H9 (cell line): ENCODE measurements at regions not wholly inside any gene's neighbourhood (a gene's known extent, or its start where the extent isn't known, plus 50 kb on each side); places are given as distances from the start of the nearest gene placed in this dataset.

Experiments used
- DNase-seq: peaks from one replicate; pipeline ENCODE4 v3.0.0-alpha.2; 2017
- H2AFZ ChIP-seq: one replicate; pipeline ENCODE4 v1.6.1; 2013; ENCODE audit warnings: mild to moderate bottlenecking, low read length, control low read depth, moderate library complexity
- H2AK5ac ChIP-seq: 2 replicates; pipeline ENCODE4 v1.6.1; 2013; ENCODE audit warnings: low read length, control low read depth, mixed read lengths; ENCODE audit not compliant: insufficient read length
- H2BK120ac ChIP-seq: one replicate; pipeline ENCODE4 v1.6.1; 2013; ENCODE audit warnings: low read depth, mild to moderate bottlenecking, low read length, control low read depth, inconsistent platforms; ENCODE audit not compliant: poor library complexity, severe bottlenecking
- H2BK12ac ChIP-seq: 2 replicates; pipeline ENCODE4 v1.6.1; 2013; ENCODE audit warnings: low read length, control low read depth, mixed read lengths, low read depth; ENCODE audit not compliant: insufficient read length
- H2BK15ac ChIP-seq: 2 replicates; pipeline ENCODE4 v1.6.1; 2013; ENCODE audit warnings: low read depth, low read length, control low read depth
- H2BK20ac ChIP-seq: one replicate; pipeline ENCODE4 v1.6.1; 2013; ENCODE audit warnings: low read depth, mild to moderate bottlenecking, low read length, control low read depth, inconsistent platforms; ENCODE audit not compliant: poor library complexity, severe bottlenecking
- H2BK5ac ChIP-seq: 2 replicates; pipeline ENCODE4 v1.6.1; 2013; ENCODE audit warnings: low read length, control low read depth, mixed read lengths; ENCODE audit not compliant: insufficient read length
- H3K14ac ChIP-seq: 2 replicates; pipeline ENCODE4 v1.6.1; 2013; ENCODE audit warnings: low read length, control low read depth; ENCODE audit not compliant: insufficient read depth
- H3K18ac ChIP-seq: 2 replicates; pipeline ENCODE4 v1.6.1; 2013; ENCODE audit warnings: low read depth, mild to moderate bottlenecking, mixed read lengths, low read length, control low read depth; ENCODE audit not compliant: insufficient read length
- H3K23ac ChIP-seq: 2 replicates; pipeline ENCODE4 v1.6.1; 2013; ENCODE audit warnings: low read length, control low read depth, mixed read lengths, low read depth; ENCODE audit not compliant: insufficient read length
- H3K23me2 ChIP-seq: 2 replicates; pipeline ENCODE4 v1.6.1; 2013; ENCODE audit warnings: low read depth, mild to moderate bottlenecking, mixed read lengths, low read length, control low read depth; ENCODE audit not compliant: insufficient read length, poor library complexity, severe bottlenecking
- H3K27ac ChIP-seq: 2 replicates; pipeline ENCODE4 v1.5.1; 2013; ENCODE audit warnings: low read length, control low read depth, mixed read lengths, low read depth; ENCODE audit not compliant: insufficient read length
- H3K27me3 ChIP-seq: 2 replicates; pipeline ENCODE4 v1.6.1; 2013; ENCODE audit warnings: low read length, control low read depth, inconsistent platforms; ENCODE audit not compliant: insufficient read depth
- H3K4ac ChIP-seq: 2 replicates; pipeline ENCODE4 v1.6.1; 2013; ENCODE audit warnings: low read depth, mild to moderate bottlenecking, control low read depth, inconsistent platforms, low read length, moderate library complexity
- H3K4me1 ChIP-seq: 2 replicates; pipeline ENCODE4 v1.6.1; 2013; ENCODE audit warnings: low read length, control low read depth, inconsistent platforms; ENCODE audit not compliant: insufficient read depth
- H3K4me2 ChIP-seq: 2 replicates; pipeline ENCODE4 v1.6.1; 2013; ENCODE audit warnings: low read length, control low read depth, mixed read lengths; ENCODE audit not compliant: insufficient read length, insufficient read depth
- H3K56ac ChIP-seq: 2 replicates; pipeline ENCODE4 v1.6.1; 2013; ENCODE audit warnings: low read depth, mild to moderate bottlenecking, mixed read lengths, low read length, control low read depth; ENCODE audit not compliant: insufficient read length
- H3K79me1 ChIP-seq: 2 replicates; pipeline ENCODE4 v1.6.1; 2013; ENCODE audit warnings: low read depth, mild to moderate bottlenecking, moderate library complexity, low read length, control low read depth, inconsistent platforms; ENCODE audit not compliant: insufficient read depth, poor library complexity, severe bottlenecking
- H3K79me2 ChIP-seq: 2 replicates; pipeline ENCODE4 v1.6.1; 2013; ENCODE audit warnings: low read length, control low read depth, inconsistent platforms; ENCODE audit not compliant: insufficient read depth
- H3K9ac ChIP-seq: 2 replicates; pipeline ENCODE4 v1.6.1; 2013; ENCODE audit warnings: low read length, control low read depth, mixed read lengths; ENCODE audit not compliant: insufficient read length; ENCODE audit errors: extremely low read depth
- H3K9me3 ChIP-seq: one replicate; pipeline ENCODE4 v1.6.1; 2013; ENCODE audit warnings: low read depth, low read length, inconsistent platforms; ENCODE audit not compliant: control insufficient read depth
- H3T11ph ChIP-seq: one replicate; pipeline ENCODE4 v1.6.1; 2013; ENCODE audit warnings: mild to moderate bottlenecking, low read length, control low read depth, inconsistent platforms
- H4K20me1 ChIP-seq: one replicate; pipeline ENCODE4 v1.6.1; 2013; ENCODE audit not compliant: control insufficient read depth, insufficient read length, insufficient read depth
- H4K5ac ChIP-seq: 2 replicates; pipeline ENCODE4 v1.6.1; 2013; ENCODE audit warnings: low read depth, mild to moderate bottlenecking, mixed read lengths, low read length, control low read depth; ENCODE audit not compliant: insufficient read length
- H4K8ac ChIP-seq: replicated peaks from 2 replicates; pipeline ENCODE4 v1.6.1; 2013; ENCODE audit warnings: low read length, control low read depth, mixed read lengths, low read depth; ENCODE audit not compliant: insufficient read length
- H4K91ac ChIP-seq: 2 replicates; pipeline ENCODE4 v1.6.1; 2013; ENCODE audit warnings: low read depth, mild to moderate bottlenecking, moderate library complexity, mixed read lengths, low read length, control low read depth; ENCODE audit not compliant: insufficient read length
- H3K27ac Mint-ChIP-seq, 3 experiments: 2 replicates in 2 of 3; 3 replicates in 1 of 3; pipeline ENCODE4 v1.8.0; 2020 to 2021; ENCODE audit warnings: mixed read lengths in 3 of 3, mild to moderate bottlenecking in 1 of 3, moderate library complexity in 1 of 3
- H3K27me3 Mint-ChIP-seq: 2 replicates; pipeline ENCODE4 v1.8.0; 2021; ENCODE audit warnings: low read depth, mild to moderate bottlenecking, moderate library complexity, mixed read lengths
- H3K36me3 Mint-ChIP-seq, 3 experiments: 2 replicates in 2 of 3; 3 replicates in 1 of 3; pipeline ENCODE4 v1.8.0; 2020 to 2021; ENCODE audit warnings: low read depth in 3 of 3, mixed read lengths in 3 of 3; ENCODE audit not compliant: insufficient read depth in 1 of 3
- H3K4me1 Mint-ChIP-seq, 2 experiments: 2 replicates each; pipeline ENCODE4 v1.8.0; 2020; ENCODE audit warnings: mixed read lengths in 2 of 2
- H3K4me3 Mint-ChIP-seq, 2 experiments: 2 replicates in 1 of 2; 3 replicates in 1 of 2; pipeline ENCODE4 v1.8.0; 2020 to 2021; ENCODE audit warnings: mild to moderate bottlenecking in 2 of 2, mixed read lengths in 2 of 2, moderate library complexity in 1 of 2
- H3K9me3 Mint-ChIP-seq, 2 experiments: 2 replicates in 1 of 2; 3 replicates in 1 of 2; pipeline ENCODE4 v1.8.0; 2020; ENCODE audit warnings: mild to moderate bottlenecking in 2 of 2, mixed read lengths in 2 of 2, moderate library complexity in 1 of 2
- WGBS: extraction: QIAGEN DNeasy Blood & Tissue Kit; methylation state at CpG from one replicate; pipeline ENCODE4 v1.1.7; 2013; ENCODE audit warnings: missing lambda C conversion rate, low lambda C conversion rate, mixed read lengths; ENCODE audit not compliant: insufficient read length; ENCODE audit errors: extremely low coverage; 5-methylcytosine and 5-hydroxymethylcytosine counted together
- TF ChIP-seq, protein P1 (sequence below): fragments of 200-600 bp; sonication (generic); conservative IDR thresholded peaks from 3 replicates; pipeline ENCODE4 v1.8.0; 2021; ENCODE audit warnings: antibody characterized with exemption, mild to moderate bottlenecking

GRCh38 chr7:16264823-16265804 lies 156.2 kb downstream of the CRPPA start:
- no peaks in the 10 kb centered on the region for H3K9me3 ChIP-seq

More at GRCh38 chr7:16264823-16265804, 156.2 kb downstream of the CRPPA start:
- WGBS, result 100% methylated on average over 1 of the region's 7 CpGs
- Histone ChIP-seq H2BK12ac (no peak overlapping the region), H3K4ac (no peak overlapping the region), H3K27ac (no peak overlapping the region), H3K18ac (no peak overlapping the region), H3K79me1 (no peaks in the 10 kb centered on the region), H3K27me3 (no peaks in the 10 kb centered on the region), H4K20me1 (no peaks in the 10 kb centered on the region), H2BK20ac (no peak overlapping the region), H3K23ac (no peak overlapping the region), H2AFZ (no peak overlapping the region), H3K79me2 (no peaks in the 10 kb centered on the region), H3K14ac (no peak overlapping the region), H2AK5ac (no peak overlapping the region), H3K4me2 (no peak overlapping the region), H2BK5ac (no peak overlapping the region), H3K23me2 (no peaks in the 10 kb centered on the region), H3T11ph (no peak overlapping the region), H2BK120ac (no peak overlapping the region), H2BK15ac (no peak overlapping the region), H3K4me1 (no peaks in the 10 kb centered on the region), H4K5ac (no peak overlapping the region), H4K91ac (no peak overlapping the region), H3K9ac (no peak overlapping the region), H4K8ac (no peak overlapping the region), H3K56ac (no peak overlapping the region)
- no peak overlapping the region for H3K27ac Mint-ChIP-seq
- TF ChIP-seq, protein P1, sequence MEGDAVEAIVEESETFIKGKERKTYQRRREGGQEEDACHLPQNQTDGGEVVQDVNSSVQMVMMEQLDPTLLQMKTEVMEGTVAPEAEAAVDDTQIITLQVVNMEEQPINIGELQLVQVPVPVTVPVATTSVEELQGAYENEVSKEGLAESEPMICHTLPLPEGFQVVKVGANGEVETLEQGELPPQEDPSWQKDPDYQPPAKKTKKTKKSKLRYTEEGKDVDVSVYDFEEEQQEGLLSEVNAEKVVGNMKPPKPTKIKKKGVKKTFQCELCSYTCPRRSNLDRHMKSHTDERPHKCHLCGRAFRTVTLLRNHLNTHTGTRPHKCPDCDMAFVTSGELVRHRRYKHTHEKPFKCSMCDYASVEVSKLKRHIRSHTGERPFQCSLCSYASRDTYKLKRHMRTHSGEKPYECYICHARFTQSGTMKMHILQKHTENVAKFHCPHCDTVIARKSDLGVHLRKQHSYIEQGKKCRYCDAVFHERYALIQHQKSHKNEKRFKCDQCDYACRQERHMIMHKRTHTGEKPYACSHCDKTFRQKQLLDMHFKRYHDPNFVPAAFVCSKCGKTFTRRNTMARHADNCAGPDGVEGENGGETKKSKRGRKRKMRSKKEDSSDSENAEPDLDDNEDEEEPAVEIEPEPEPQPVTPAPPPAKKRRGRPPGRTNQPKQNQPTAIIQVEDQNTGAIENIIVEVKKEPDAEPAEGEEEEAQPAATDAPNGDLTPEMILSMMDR, result no peak
- no peak overlapping the region for H3K4me3 Mint-ChIP-seq
- H3K4me1 Mint-ChIP-seq, result no peaks in the 10 kb centered on the region
- no peaks in the 10 kb centered on the region for H3K9me3 Mint-ChIP-seq
- no peaks in the 10 kb centered on the region for H3K27me3 Mint-ChIP-seq
- H3K36me3 Mint-ChIP-seq, result no peaks in the 10 kb centered on the region
- no peak for DNase-seq
